WTC11 (cell line): ENCODE measurements at regions not wholly inside any gene's neighbourhood (a gene's known extent, or its start where the extent isn't known, plus 50 kb on each side); places are given as distances from the start of the nearest gene placed in this dataset.

Experiments used
- HMGXB4 ChIP-seq: sonication (generic); formaldehyde crosslinking; IDR thresholded peaks from 2 replicates; pipeline ENCODE4 v1.8.1; 2023; ENCODE audit warnings: mild to moderate bottlenecking, moderate library complexity, missing genetic modification reagents
- NFYB ChIP-seq: sonication (generic); formaldehyde crosslinking; conservative IDR thresholded peaks from 2 replicates; pipeline ENCODE4 v1.8.0; 2022; ENCODE audit warnings: low read depth, missing genetic modification reagents
- NR1H2 ChIP-seq: sonication (generic); formaldehyde crosslinking; IDR thresholded peaks from 2 replicates; pipeline ENCODE4 v1.9.0; 2021; ENCODE audit warnings: mild to moderate bottlenecking, moderate library complexity, missing genetic modification reagents
- TF ChIP-seq, protein P1 (sequence below): fragments of 200-600 bp; IDR thresholded peaks from 2 replicates; pipeline ENCODE4 v1.8.0; 2022; ENCODE audit warnings: antibody characterized with exemption
- TF ChIP-seq, protein P2 (sequence below): sonication (generic); formaldehyde crosslinking; IDR thresholded peaks from 2 replicates; pipeline ENCODE4 v1.8.0; 2022; ENCODE audit warnings: mild to moderate bottlenecking, missing genetic modification reagents

- TF ChIP-seq NFYB (CRISPR knock-in tag) (no peak), HMGXB4 (CRISPR knock-in tag) (no peak), NR1H2 (CRISPR knock-in tag) (no peak)
- TF ChIP-seq, protein P1, sequence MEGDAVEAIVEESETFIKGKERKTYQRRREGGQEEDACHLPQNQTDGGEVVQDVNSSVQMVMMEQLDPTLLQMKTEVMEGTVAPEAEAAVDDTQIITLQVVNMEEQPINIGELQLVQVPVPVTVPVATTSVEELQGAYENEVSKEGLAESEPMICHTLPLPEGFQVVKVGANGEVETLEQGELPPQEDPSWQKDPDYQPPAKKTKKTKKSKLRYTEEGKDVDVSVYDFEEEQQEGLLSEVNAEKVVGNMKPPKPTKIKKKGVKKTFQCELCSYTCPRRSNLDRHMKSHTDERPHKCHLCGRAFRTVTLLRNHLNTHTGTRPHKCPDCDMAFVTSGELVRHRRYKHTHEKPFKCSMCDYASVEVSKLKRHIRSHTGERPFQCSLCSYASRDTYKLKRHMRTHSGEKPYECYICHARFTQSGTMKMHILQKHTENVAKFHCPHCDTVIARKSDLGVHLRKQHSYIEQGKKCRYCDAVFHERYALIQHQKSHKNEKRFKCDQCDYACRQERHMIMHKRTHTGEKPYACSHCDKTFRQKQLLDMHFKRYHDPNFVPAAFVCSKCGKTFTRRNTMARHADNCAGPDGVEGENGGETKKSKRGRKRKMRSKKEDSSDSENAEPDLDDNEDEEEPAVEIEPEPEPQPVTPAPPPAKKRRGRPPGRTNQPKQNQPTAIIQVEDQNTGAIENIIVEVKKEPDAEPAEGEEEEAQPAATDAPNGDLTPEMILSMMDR: no peak
- TF ChIP-seq, protein P2, sequence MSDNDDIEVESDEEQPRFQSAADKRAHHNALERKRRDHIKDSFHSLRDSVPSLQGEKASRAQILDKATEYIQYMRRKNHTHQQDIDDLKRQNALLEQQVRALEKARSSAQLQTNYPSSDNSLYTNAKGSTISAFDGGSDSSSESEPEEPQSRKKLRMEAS (CRISPR knock-in tag): no peak
Observed at GRCh38 chr1:223057569-223058093, 85.4 kb downstream of the TLR5 start.
